ENCODE measurements at regions not wholly inside any gene's neighbourhood (a gene's known extent, or its start where the extent isn't known, plus 50 kb on each side); places are given as distances from the start of the nearest gene placed in this dataset.
"Not testable (repeated sequence)": the region's sequence is repeated elsewhere in the genome, so short reads cannot be mapped to it uniquely, and the experiment has no call there.

DNA sequence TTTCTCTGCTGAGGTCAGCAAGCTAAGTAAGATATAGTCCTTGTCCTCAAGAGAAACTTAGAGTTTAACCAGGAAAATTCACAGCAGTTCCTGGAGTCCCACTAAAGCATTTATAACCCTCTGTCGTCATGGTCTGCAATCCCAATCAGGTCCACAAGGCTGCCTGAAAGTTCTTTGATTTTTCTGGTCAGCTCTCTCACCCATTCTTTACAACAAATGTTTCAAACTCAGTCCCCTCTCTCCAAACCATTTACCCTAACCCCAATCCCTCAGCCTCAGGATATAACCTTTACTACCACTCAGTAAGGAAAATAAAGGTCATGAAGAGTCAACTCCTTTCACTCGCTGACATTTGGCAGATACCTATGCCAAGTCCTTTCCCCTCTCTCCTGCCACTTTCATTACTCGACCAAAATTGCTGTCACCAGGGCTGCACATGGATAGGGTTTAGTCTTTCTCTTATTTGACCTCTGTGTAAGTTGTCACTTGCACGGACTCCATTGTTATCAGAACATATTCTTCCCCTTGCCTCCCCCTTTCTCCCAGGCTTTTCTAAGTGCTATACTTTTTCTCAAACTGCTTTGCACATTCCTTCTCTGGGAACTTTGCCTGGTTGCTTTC lies 936.6 kb downstream of the NR2F1-AS1 start:
- no peak for DNase-seq (ENCODE audit: low read depth)

DNA sequence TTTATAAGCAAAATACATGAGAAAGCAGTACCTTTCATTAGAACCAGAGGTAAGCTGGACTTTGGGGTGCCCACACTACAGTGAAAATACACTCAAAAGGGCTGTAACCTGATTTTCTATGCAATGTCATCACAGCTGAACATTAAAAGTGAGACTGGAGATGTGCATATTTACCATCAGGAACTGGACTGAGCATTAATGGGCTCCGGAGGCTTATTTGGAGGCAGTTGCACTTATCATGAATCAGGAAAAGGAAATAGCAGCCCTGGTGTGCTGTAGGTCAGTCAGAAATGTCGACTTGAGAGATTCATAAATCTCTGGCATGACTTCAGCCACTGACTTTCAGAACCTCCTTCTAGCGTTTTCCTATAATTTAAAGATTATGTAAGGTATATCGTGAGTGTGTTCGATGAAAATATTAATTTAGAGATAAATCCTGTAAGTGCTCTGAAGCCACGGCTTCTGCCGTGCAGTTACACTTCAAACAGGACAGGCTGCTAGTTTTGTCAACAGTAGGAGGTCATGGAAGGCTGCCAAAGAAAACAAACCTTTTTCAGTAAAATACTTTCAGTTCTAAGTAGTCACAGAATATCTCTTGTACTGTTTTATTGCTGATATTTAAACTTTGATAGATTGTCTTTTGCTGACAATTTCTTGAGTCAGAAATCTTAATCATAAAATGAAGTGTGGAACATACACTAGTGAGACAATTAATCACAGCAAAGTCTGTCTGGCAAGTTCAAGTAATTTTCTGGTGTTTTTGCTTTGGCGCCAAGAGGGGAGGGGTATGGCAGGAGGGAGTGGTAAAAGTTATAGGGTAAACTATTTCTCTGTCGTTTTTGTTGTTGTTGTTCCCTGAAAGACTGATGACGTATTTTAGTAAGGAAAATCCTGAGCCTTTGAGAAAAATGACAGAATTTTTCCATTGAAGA lies 939.7 kb downstream of the NR2F1-AS1 start:
- DNase-seq (ENCODE audit: low read depth): peak; percentile 56

DNA sequence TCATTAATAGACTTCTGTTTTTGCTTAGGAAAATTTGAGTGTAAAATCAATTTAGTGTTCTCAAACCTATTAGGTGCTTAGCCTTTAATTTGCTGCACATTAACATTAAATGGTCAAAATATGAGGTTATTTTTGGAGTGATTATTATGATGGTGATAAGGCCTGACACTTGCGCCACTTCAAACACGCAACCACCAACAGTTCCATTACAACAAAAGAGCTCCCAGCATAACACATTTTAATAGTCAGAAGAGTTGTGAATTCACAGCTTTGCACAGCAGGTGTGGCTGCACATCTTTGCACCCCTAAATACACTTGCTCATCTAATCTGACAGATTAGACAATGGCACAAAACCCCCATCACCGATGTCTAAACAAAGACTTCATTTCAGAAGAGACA lies 940.7 kb downstream of the NR2F1-AS1 start:
- DNase-seq (ENCODE audit: low read depth): no peak

DNA sequence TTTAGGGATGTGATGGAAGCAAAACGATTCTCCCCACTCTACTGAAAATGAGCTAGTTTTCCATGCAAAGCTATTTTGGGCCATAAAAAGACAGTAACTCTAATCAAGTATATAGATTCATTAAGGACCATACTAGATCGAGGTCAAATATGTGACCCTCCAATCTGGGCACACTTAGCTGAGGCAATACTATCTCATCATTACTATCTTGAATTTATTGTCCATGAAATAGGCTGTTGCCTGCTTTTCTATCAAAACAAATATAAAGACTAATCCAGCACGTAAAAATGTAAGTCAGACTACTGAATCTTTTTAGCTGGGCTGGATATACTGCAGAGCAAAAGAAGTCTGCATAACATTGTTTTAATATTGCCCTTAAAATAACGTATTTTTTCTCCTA lies 943.1 kb downstream of the NR2F1-AS1 start:
- no peak for DNase-seq (ENCODE audit: low read depth)

DNA sequence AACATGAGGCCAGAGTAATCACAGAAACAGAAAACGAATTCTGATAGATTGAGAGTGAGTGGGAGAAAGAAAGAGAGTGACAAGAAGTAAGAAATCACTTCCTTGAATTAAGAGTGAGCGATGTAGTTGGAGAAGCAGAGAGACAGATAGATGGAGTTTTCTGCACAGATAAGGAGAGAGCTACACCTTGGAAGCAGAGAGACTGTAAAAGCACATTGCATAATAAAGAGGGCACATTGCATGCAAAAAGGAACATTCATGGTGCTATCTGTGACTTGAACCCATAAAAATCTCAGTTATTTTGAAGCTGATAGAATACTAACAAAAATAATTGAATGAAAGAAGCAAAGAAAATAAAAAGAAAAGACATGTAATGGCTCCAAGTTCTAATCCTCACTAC lies 943.8 kb downstream of the NR2F1-AS1 start:
- DNase-seq (ENCODE audit: low read depth): no peak

DNA sequence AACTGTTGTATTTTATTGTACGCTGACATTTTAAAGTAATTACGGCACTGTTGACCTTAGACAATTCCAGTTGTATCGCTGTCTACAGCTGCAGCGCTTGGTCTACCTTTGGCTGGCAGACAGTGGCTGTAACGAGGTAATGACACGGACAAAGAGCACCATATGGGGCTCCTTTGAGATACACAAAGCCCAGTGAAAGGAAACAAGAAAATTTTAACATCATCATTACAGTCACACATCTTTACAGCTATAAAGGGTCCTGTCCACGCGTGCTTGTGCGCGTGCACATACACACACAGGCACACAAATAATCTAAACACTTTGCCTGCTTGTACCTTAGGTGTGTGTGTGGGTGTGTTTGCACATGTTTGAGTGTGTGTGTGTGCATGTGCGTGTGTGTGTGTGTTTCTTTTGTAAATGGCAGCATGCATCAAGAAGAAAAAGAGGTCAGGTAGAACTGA lies 946.0 kb downstream of the NR2F1-AS1 start:
- DNase-seq (ENCODE audit: low read depth): no peak

DNA sequence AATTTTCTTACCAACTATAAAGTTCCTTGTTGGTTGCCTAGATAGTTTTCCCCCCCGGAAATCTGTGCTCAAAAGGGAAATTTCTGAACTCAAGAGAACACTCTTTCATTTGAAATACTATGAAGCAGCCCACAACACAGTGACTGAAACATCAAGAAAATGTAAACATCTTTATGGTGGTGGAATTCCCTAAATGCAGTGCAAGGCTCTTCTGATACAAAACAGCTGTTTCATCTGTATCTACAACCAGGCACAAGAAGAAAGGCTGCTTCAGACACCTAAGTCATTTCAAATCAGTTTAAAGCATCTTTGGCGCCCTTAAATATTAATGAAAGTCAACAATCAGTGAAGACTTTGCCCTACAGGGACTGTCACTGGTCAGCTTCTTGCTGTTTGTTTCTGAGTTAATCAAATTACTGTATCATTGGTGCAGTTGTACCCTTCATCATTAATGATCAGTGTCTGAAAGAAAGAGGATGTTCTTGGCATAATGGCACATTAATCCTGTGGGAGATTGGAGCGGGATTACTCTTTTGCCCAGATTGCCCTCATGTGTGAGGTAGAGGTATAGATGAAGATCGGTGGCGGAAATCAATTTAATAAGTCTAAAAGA lies 947.0 kb downstream of the NR2F1-AS1 start:
- no peak for DNase-seq (ENCODE audit: low read depth)

DNA sequence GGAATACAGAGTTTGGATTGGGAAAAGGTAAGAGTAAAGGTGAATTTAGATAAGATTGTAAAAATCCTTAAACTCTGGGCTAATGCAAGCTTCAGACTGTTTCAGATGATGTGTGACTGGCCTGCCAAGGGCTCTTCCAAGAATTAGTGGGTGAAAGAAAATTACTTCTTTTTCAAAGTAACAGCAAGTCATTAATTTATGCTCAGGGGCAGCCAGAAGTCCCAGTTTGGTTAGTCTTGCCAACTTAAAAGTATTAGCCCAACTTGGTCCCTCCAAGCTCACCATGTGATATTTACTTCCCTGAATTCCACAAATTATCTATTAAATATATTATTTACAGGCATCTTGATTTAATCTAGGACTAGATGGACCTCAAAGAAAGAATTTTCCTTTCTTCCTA lies 947.8 kb downstream of the NR2F1-AS1 start:
- no peak for DNase-seq (ENCODE audit: low read depth)

DNA sequence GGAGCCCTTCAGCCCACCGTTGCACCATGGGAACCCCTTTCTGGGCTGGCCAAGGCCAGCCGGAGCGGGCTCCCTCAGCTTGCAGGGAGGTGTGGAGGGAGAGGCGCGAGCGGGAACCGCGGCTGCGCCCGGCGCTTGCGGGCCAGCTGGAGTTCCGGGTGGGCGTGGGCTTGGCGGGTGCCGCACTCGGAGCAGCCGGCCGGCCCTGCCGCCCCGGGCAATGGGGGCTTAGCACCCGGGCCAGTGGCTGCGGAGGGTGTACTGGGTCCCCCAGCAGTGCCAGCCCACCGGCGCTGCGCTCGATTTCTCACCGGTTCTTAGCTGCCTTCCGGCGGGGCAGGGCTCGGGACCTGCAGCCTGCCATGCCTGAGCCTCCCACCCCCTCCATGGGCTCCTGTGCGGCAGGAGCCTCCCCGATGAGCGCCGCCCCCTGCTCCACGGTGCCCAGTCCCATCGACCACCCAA lies 949.8 kb downstream of the NR2F1-AS1 start:
- not testable (repeated sequence) for DNase-seq (ENCODE audit: low read depth)

DNA sequence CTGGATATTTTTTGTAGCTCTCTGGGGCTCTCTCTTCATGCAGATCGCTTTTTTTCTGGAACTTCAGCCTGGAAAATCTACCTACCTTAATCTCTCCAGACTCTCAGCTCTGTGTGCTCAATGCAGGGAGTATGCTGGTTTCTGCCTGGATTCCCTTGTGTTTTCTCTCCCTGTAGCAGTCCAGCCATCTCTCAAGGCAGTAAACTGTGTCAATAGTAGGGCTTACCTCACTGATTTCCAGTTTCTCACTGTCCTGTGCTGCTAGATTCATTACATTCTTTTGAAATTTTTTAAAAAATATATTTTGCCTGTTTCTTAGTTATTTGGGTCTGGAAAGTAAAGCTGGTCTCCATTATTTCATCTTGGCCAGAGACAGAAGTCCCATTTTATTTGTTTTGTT lies 951.4 kb downstream of the NR2F1-AS1 start:
- DNase-seq (ENCODE audit: low read depth): no peak

DNA sequence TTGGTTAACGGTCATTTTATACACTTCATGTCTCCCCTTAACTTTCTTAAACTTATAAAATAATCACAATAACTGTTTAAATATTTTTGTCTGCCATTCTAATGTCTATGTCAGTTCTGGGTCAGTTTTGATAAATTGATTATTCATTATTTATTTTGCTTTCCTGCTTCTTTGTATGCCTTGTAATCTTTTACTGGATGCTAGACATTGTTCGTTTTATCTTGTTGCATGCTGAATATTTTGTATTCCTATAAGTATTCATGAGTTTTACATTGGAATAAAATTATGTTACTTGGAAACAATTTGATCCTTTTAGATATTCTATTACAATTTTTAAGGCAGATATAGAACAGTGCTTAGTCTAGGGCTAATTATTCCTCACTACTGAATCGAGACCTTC lies 952.0 kb downstream of the NR2F1-AS1 start:
- no peak for DNase-seq (ENCODE audit: low read depth)

DNA sequence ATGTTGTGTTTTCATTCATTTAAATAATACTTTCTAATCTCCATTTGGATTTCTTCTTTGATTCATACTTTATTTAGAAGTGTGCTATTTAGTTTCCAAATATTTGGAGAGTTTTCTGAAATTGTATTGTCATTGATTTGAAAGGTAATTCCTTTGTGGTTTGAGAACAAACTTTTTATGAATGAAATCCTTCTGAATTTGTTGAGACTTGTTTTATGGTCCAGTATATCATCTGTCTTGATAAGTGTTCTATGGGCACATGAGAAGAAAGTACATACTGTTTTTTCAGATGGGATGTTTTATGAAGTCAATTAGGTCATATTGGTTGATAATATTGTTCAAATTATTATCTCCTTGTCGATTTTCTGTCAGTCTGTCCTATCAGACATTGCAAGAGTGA lies 953.8 kb downstream of the NR2F1-AS1 start:
- DNase-seq (ENCODE audit: low read depth): no peak

DNA sequence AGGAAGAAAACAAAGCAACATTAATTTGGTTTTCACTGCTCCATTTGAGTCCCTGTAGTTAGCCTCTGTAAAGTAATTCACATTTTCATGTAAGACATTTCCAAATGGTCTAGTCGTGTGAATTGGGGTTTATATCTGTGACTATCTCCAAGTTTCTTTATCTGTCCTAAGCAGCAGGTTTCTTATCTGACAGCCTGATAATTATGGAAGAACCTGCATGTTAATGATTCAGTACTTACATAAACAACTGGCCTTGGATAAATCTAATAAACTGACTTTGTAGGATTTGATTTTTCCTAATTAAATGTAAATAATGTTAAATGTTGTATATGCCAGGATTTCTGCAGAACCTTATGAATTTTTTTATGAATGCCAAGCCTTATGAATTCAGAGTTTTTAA lies 964.9 kb downstream of the NR2F1-AS1 start:
- no peak for DNase-seq (ENCODE audit: low read depth)

DNA sequence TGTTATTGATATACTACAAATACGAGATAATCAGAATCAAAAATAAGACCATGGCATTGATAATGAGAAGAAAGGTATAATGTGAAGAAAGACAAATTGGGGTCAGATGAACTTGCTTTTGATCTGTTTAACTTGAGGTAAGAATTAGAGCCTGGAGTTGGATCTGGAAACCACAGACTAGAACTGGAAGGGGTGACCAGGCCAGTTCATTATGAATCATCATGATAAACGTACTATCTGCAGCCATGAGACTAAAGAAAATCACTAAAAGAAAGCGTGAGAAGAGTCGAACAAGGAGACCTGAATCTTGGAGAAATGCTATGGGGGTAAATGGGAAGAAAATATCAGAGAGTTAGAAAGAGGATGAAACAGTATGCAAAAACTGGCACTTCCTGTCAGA lies 967.5 kb downstream of the NR2F1-AS1 start:
- peak; percentile 55 for DNase-seq (ENCODE audit: low read depth)

DNA sequence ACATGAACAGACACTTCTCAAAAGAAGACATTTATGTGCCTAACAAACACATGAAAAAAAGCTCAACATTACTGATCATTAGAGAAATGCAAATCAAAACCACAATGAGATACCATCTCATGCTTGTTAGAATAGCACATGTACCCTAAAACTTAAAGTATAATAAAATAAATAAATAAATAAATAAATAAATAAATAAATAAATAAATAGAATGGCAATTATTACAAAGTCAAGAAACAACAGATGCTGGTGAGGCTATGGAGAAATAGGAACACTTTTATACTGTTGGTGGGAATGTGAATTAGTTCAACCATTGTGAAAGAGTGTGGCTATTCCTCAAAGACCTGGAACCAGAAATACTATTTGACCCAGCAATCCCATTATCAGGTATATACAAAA lies 970.6 kb downstream of the NR2F1-AS1 start:
- not testable (repeated sequence) for DNase-seq (ENCODE audit: low read depth)

DNA sequence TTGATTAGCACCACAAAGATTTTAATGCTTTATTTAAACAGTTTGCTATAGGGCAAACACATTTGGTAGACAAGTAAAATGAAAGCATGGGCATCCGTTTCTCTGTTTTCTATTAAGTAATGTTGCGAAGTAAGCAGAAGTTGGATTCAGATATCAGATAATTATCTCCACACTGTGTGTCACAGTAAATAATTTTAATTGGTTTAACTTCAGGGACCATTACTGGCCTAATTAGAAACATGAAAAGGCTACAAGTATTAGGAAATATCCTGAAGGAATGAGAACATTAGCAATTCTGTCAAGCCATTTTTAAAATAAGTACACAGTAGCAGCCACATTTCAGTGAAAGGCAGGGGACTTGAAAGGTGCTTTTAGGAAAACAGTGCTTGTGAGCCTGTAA lies 975.4 kb downstream of the NR2F1-AS1 start:
- DNase-seq (ENCODE audit: low read depth): no peak

DNA sequence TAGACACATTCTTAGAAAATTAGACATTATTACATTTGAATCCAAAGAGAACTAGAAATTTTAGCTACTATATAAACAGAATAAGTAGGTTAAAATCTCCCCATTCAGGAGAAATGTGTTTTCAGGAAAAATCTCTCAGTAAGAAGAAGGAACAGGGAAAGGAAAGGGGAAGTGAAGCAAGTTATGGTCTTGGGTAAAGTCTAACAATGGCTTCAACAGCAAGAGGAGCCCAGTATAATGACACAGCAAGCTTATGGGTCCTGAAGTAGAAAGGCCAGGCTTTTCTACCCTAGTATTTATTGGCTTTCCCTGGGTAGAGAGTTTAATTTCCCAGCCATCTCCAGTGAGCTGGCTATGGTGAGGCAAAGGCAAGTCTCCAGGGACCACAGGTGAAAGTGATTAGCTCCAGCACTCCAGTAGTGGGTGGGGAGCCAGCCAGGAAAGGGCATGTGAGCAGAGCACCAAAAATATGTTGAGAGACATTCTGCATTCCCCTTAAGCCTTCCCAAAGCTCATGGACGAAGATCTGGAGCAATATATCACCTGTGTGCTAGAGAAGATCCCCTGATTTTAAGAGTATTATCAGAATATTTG lies 981.7 kb downstream of the NR2F1-AS1 start:
- DNase-seq (ENCODE audit: low read depth): no peak

DNA sequence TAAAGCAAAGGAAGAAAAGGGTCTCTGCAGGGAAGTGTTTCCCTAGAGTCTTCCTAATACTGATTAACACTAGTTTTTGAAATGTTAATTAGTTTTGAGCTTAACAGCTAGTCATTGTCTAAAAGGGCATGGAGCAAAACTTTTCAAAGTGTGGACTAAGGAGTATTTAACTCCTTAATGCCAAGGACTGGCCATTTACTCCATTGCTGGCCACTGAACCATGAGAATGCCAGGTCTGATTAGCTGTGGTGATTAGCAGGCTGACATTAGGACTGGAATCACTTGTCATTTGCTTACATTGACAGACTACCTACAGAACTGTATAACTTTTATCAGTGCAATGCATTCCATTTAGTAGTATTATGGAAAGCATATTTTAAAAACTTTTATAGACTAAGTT lies 987.0 kb downstream of the NR2F1-AS1 start:
- DNase-seq (ENCODE audit: low read depth): no peak

DNA sequence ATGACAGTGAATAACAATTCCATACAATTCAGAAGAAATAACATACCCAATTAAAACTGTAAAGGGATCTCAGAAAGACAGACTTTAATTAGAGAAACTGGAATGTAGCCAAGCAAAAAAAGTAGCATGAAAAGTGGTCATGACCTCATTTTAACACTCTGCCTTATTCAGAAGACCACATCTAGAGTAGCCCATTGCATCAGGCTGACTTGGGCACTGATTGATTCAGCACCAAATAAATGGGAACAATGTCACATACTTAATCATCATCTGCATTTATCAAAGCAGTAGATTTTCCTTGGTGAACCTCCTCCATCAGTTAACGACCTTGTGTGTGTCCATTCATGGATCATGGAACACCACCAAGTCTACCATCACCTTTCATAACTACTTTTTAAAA lies 992.1 kb downstream of the NR2F1-AS1 start:
- DNase-seq (ENCODE audit: low read depth): no peak

DNA sequence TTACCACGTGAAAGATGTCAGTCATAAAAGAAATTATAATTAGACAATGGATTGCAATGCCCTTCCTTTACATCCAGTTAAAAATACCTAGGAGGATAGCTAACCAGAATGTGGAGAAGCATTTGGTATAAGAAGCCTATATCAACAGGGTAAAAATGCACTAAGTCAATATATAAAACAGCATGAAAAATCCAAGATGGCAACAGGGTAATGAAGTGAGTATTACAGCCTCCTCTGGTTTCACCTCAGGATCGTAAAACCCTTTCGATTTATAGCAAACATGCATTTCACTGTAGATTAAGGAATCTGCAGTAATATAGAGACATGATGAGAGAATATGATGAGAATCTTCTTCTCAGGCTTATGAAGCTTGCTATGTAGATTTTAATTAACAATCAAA lies 999.3 kb downstream of the NR2F1-AS1 start:
- no peak for DNase-seq (ENCODE audit: low read depth)

DNA sequence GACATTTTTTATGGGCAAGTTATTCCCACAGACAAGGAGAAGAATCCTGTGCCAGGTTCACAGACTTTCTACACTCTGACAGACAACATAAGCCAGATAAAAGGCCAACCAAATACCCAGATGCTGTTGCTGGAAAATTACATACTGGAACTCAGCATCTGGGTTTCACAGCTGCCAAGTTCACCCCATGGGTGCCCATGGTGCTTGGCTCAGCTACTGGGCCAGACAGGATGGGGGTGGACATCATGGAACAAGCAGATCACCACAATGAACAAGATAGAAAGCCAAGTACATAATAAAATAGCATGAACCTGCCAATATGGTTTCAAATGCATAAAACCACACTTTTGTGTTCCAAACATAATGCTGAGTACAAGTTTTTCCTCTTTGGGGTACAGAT lies 999.8 kb downstream of the NR2F1-AS1 start:
- DNase-seq (ENCODE audit: low read depth): no peak

DNA sequence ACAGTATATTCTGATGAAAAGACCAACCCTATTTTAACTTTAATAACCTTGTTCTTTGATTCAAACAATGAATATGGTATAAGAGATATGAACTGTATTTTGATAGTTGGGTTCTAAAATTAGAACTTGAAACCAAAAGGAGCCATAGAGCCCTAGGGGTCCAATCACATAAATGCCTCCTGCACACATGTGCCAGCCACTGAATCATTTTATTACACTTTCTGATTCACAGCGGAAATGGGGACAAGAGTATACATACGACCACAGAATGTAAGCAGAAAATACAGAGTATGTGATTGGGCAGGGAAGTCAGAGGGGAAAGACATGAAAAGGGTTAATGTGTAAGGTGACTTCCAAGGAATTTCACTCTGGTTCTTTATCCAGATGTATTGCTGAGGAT lies 1000.2 kb downstream of the NR2F1-AS1 start:
- DNase-seq (ENCODE audit: low read depth): peak; percentile 74

Data from HT1080 (cell line).